Astrocyte (in vitro differentiated cells and primary cell): ENCODE measurements at regions not wholly inside any gene's neighbourhood (a gene's known extent, or its start where the extent isn't known, plus 50 kb on each side); places are given as distances from the start of the nearest gene placed in this dataset.

Source experiments
- DNase-seq: peaks from one replicate; pipeline ENCODE4 v3.0.0-alpha.2; 2010; ENCODE audit warnings: low read depth
- FAIRE-seq: peaks from 2 replicates; lab custom pipeline; 2011; peaks lifted over from hg19 to GRCh38; lab: Jason Lieb, UNC
- H2AFZ ChIP-seq: 2 replicates; pipeline ENCODE4 v1.6.0; 2012; ENCODE audit warnings: low read depth, low read length, inconsistent platforms
- H3K27ac ChIP-seq: 2 replicates; pipeline ENCODE4 v1.5.1; 2011; ENCODE audit warnings: low read depth, low read length, inconsistent platforms
- H3K27me3 ChIP-seq: 2 replicates; pipeline ENCODE4 v1.6.0; 2011; ENCODE audit warnings: low read length, inconsistent platforms; ENCODE audit not compliant: insufficient read depth
- H3K36me3 ChIP-seq: 2 replicates; pipeline ENCODE4 v1.5.1; 2011; ENCODE audit warnings: low read length, inconsistent platforms; ENCODE audit not compliant: insufficient read depth
- H3K4me1 ChIP-seq: 2 replicates; pipeline ENCODE4 v1.5.1; 2011; ENCODE audit warnings: low read length, inconsistent platforms; ENCODE audit not compliant: insufficient read depth
- H3K4me2 ChIP-seq: 2 replicates; pipeline ENCODE4 v1.6.0; 2012; ENCODE audit warnings: low read length, inconsistent platforms
- H3K4me3 ChIP-seq: 2 replicates; pipeline ENCODE4 v1.5.1; 2011; ENCODE audit warnings: low read depth, mild to moderate bottlenecking, low read length, inconsistent platforms; ENCODE audit not compliant: insufficient read depth
- H3K79me2 ChIP-seq: 2 replicates; pipeline ENCODE4 v1.6.0; 2012; ENCODE audit warnings: mild to moderate bottlenecking, low read length, inconsistent platforms; ENCODE audit not compliant: insufficient read depth
- H3K9ac ChIP-seq: 2 replicates; pipeline ENCODE4 v1.6.0; 2012; ENCODE audit warnings: mild to moderate bottlenecking, low read length, inconsistent platforms
- H3K9me3 ChIP-seq: 2 replicates; pipeline ENCODE4 v1.5.1; 2012; ENCODE audit warnings: low read depth, mild to moderate bottlenecking, low read length, inconsistent platforms; ENCODE audit not compliant: insufficient read depth
- H4K20me1 ChIP-seq: 2 replicates; pipeline ENCODE4 v1.6.0; 2012; ENCODE audit warnings: low read length, inconsistent platforms; ENCODE audit not compliant: insufficient read depth
- H3K27ac Mint-ChIP-seq: one replicate; pipeline ENCODE4 v1.8.0; 2021; ENCODE audit warnings: mild to moderate bottlenecking, mixed read lengths; ENCODE audit not compliant: unreplicated experiment
- H3K27me3 Mint-ChIP-seq: one replicate; pipeline ENCODE4 v1.8.0; 2021; ENCODE audit warnings: low read depth, mixed read lengths; ENCODE audit not compliant: unreplicated experiment
- H3K36me3 Mint-ChIP-seq: one replicate; pipeline ENCODE4 v1.8.0; 2021; ENCODE audit warnings: low read depth, mixed read lengths; ENCODE audit not compliant: unreplicated experiment
- H3K4me1 Mint-ChIP-seq: one replicate; pipeline ENCODE4 v1.8.0; 2021; ENCODE audit warnings: low read depth, mixed read lengths; ENCODE audit not compliant: unreplicated experiment
- H3K4me3 Mint-ChIP-seq: one replicate; pipeline ENCODE4 v1.8.0; 2021; ENCODE audit warnings: mild to moderate bottlenecking, moderate library complexity, mixed read lengths; ENCODE audit not compliant: unreplicated experiment
- H3K9me3 Mint-ChIP-seq: one replicate; pipeline ENCODE4 v1.8.0; 2021; ENCODE audit warnings: mild to moderate bottlenecking, mixed read lengths; ENCODE audit not compliant: unreplicated experiment
- EZH2 ChIP-seq: IDR thresholded peaks from 2 replicates; pipeline ENCODE4 v1.6.1; 2012; ENCODE audit warnings: mild to moderate bottlenecking, low read length, inconsistent platforms; ENCODE audit not compliant: insufficient read depth
- TF ChIP-seq, protein P1 (sequence below): IDR thresholded peaks from 2 replicates; pipeline ENCODE4 v1.5.1; 2011; ENCODE audit warnings: low read depth, mild to moderate bottlenecking, inconsistent platforms, low read length, moderate library complexity; ENCODE audit not compliant: insufficient read depth

DNA sequence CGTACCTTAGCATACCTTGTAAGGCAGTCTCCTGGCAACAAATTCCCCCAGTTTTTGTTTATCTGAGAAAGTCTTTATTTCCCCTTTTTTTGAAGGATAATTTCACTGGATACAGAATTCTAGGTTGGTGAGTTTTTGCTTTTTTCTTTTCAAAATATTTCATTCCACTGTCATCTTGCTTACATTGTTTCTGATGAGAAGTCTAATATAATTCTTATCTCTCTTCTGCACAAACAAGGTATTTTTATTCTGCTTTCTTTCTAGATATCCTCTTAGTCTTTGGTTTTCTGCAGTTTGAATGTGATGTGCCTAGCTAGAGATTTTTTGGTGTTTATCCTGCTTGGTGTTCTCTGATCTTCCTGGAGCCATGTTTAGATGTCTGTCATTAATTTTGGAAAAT lies 57.7 kb upstream of the EZR start:
- Histone ChIP-seq H4K20me1 (no peaks in the 10 kb centered on the region), H3K4me1 (no peaks in the 10 kb centered on the region), H3K4me2 (no peak overlapping the region), H3K9me3 (no peaks in the 10 kb centered on the region), H2AFZ (no peak overlapping the region), H3K79me2 (no peaks in the 10 kb centered on the region), H3K27ac (no peak overlapping the region), H3K36me3 (no peaks in the 10 kb centered on the region), H3K27me3 (no peaks in the 10 kb centered on the region), H3K4me3 (no peak overlapping the region), H3K9ac (no peak overlapping the region)
- peaks cover 10% of the 10 kb centered on the region for H3K9me3 Mint-ChIP-seq
- FAIRE-seq (no peak), DNase-seq (no peak)
- H3K27ac Mint-ChIP-seq: no peak overlapping the region
- no peaks in the 10 kb centered on the region for H3K27me3 Mint-ChIP-seq
- H3K4me3 Mint-ChIP-seq: no peak overlapping the region
- H3K36me3 Mint-ChIP-seq: no peaks in the 10 kb centered on the region
- TF ChIP-seq, protein P1, sequence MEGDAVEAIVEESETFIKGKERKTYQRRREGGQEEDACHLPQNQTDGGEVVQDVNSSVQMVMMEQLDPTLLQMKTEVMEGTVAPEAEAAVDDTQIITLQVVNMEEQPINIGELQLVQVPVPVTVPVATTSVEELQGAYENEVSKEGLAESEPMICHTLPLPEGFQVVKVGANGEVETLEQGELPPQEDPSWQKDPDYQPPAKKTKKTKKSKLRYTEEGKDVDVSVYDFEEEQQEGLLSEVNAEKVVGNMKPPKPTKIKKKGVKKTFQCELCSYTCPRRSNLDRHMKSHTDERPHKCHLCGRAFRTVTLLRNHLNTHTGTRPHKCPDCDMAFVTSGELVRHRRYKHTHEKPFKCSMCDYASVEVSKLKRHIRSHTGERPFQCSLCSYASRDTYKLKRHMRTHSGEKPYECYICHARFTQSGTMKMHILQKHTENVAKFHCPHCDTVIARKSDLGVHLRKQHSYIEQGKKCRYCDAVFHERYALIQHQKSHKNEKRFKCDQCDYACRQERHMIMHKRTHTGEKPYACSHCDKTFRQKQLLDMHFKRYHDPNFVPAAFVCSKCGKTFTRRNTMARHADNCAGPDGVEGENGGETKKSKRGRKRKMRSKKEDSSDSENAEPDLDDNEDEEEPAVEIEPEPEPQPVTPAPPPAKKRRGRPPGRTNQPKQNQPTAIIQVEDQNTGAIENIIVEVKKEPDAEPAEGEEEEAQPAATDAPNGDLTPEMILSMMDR: no peak
- no peak for TF ChIP-seq EZH2
- peaks cover 6% of the 10 kb centered on the region for H3K4me1 Mint-ChIP-seq

DNA sequence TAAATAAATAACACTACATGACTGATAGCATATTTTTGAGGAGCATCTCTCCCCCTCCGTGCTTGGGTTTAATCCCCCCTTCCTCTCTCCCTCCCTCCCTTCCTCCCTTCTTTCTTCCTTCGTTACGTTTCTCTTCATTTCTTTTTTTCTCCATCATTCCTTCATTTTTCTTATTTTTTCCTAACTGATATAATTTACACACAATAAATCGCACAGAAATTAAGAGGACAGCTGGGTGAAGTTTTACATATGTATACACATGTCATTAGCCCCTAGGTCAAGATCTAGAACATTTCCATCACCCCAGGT lies 51.4 kb upstream of the EZR start:
- Histone ChIP-seq H3K4me2 (no peak overlapping the region), H3K36me3 (no peaks in the 10 kb centered on the region), H3K9ac (no peak overlapping the region), H3K27ac (no peak overlapping the region), H3K27me3 (no peaks in the 10 kb centered on the region), H4K20me1 (no peaks in the 10 kb centered on the region), H3K79me2 (no peaks in the 10 kb centered on the region), H2AFZ (no peak overlapping the region), H3K9me3 (no peaks in the 10 kb centered on the region), H3K4me1 (peaks cover 10% of the 10 kb centered on the region), H3K4me3 (no peak overlapping the region)
- peaks cover 10% of the 10 kb centered on the region for H3K9me3 Mint-ChIP-seq
- H3K4me3 Mint-ChIP-seq: no peak overlapping the region
- H3K27me3 Mint-ChIP-seq: no peaks in the 10 kb centered on the region
- TF ChIP-seq, protein P1: no peak
- no peak for TF ChIP-seq EZH2
- H3K4me1 Mint-ChIP-seq: peaks cover 5% of the 10 kb centered on the region
- no peak for FAIRE-seq
- H3K27ac Mint-ChIP-seq: no peak overlapping the region
- DNase-seq: no peak
- peaks cover 3% of the 10 kb centered on the region for H3K36me3 Mint-ChIP-seq

DNA sequence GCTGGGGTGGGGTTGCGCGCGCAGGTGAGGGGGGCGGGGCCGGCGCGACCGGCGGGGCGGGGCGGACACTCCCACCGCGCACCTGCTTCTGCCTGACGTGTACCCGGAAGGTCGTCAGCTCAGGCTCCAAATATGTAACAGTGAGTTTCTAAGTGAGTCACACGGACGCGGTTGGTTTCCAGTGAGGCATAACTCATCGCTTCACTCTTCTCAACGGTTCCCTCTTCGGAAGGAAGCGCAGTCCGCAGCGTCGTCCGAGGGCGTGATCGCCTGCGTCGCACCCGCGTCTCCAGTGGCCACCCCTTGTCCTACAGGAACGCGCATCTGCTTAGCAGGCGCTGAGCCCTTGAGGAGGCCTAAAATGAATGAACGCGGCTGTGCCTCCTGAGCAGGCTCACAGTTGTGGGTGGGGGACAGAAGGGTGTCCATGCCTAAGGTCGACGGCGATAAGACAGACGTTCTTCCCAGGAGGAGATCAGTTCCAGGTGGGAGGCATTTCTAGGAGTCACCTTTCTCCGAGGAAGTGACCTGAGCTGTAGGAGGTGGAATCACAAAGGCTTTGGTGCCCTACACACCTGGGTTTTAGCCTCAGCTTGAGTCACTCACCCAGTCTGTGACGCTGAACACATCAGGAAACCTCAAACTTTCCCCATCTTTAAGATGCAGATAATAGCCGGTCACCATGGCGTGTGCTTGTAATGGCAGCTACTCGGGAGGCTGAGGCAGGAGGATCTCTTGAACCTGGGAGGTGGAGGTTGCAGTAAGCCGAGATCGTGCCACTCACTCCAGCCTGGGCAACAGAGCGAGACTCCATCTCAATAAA lies 50.9 kb upstream of the EZR start:
- H2AFZ ChIP-seq: peak overlapping the region; percentile 91
- H3K27ac ChIP-seq: peak overlapping the region; percentile 89
- peak; percentile 95 for DNase-seq

More for the DNA sequence above, 50.9 kb upstream of the EZR start:
- peaks cover 7% of the 10 kb centered on the region for H3K4me1 Mint-ChIP-seq
- FAIRE-seq: peak; percentile 72
- H3K4me1 ChIP-seq: peaks cover 10% of the 10 kb centered on the region
- peak overlapping the region; percentile 85 for H3K9ac ChIP-seq
- H3K4me3 ChIP-seq: peak overlapping the region; percentile 59
- H3K9me3 ChIP-seq: no peaks in the 10 kb centered on the region
- TF ChIP-seq EZH2: no peak
- TF ChIP-seq, protein P1: peak; percentile 4
- H3K27me3 Mint-ChIP-seq: no peaks in the 10 kb centered on the region
- H3K27me3 ChIP-seq: no peaks in the 10 kb centered on the region
- H3K9me3 Mint-ChIP-seq: peaks cover 10% of the 10 kb centered on the region
- H3K36me3 Mint-ChIP-seq: peaks cover 3% of the 10 kb centered on the region
- H4K20me1 ChIP-seq: no peaks in the 10 kb centered on the region
- peak overlapping the region; percentile 89 for H3K4me2 ChIP-seq
- H3K27ac Mint-ChIP-seq: peak overlapping the region; percentile 16
- no peaks in the 10 kb centered on the region for H3K79me2 ChIP-seq
- peak overlapping the region; percentile 52 for H3K4me3 Mint-ChIP-seq
- H3K36me3 ChIP-seq: no peaks in the 10 kb centered on the region
